ENCODE measurements at regions not wholly inside any gene's neighbourhood (a gene's known extent, or its start where the extent isn't known, plus 50 kb on each side); places are given as distances from the start of the nearest gene placed in this dataset.

- no peak for DNase-seq
Measured at GRCh38 chr4:127211650-127212560, 420.9 kb upstream of the INTU start.

- DNase-seq, result no peak
Measured at GRCh38 chr4:127212701-127213100, 420.1 kb upstream of the INTU start.

GRCh38 chr4:127214016-127214415, 418.7 kb upstream of the INTU start:
- no peak for DNase-seq

- no peak for DNase-seq
Measured at GRCh38 chr4:127214931-127215330, 417.8 kb upstream of the INTU start.

- no peak for DNase-seq
Measured at GRCh38 chr4:127217586-127218229, 415.0 kb upstream of the INTU start.

GRCh38 chr4:127219232-127219631, 413.5 kb upstream of the INTU start:
- DNase-seq, result no peak

- no peak for DNase-seq
Measured at GRCh38 chr4:127224556-127224955, 408.2 kb upstream of the INTU start.

- no peak for DNase-seq
Measured at GRCh38 chr4:127229855-127230608, 402.7 kb upstream of the INTU start.

- DNase-seq, result no peak
Measured at GRCh38 chr4:127236889-127237288, 395.9 kb upstream of the INTU start.

GRCh38 chr4:127237581-127237980, 395.2 kb upstream of the INTU start:
- no peak for DNase-seq

GRCh38 chr4:127238956-127239475, 393.7 kb upstream of the INTU start:
- no peak for DNase-seq

GRCh38 chr4:127239902-127240763, 392.6 kb upstream of the INTU start:
- no peak for DNase-seq

- no peak for DNase-seq
Measured at GRCh38 chr4:127240764-127241105, 392.0 kb upstream of the INTU start.

- DNase-seq, result no peak
Measured at GRCh38 chr4:127244515-127244914, 388.2 kb upstream of the INTU start.

- no peak for DNase-seq
Measured at GRCh38 chr4:127246963-127247952, 385.5 kb upstream of the INTU start.

GRCh38 chr4:127249066-127249766, 383.5 kb upstream of the INTU start:
- no peak for DNase-seq

- DNase-seq, result no peak
Measured at GRCh38 chr4:127249767-127250108, 383.0 kb upstream of the INTU start.

- no peak for DNase-seq
Measured at GRCh38 chr4:127250577-127250976, 382.2 kb upstream of the INTU start.

GRCh38 chr4:127251423-127251822, 381.3 kb upstream of the INTU start:
- DNase-seq, result no peak

GRCh38 chr4:127256500-127256899, 376.3 kb upstream of the INTU start:
- no peak for DNase-seq

- no peak for DNase-seq
Measured at GRCh38 chr4:127261476-127261875, 371.3 kb upstream of the INTU start.
